Mesenchymal stem cell (in vitro differentiated cells and primary cell): ENCODE measurements at regions not wholly inside any gene's neighbourhood (a gene's known extent, or its start where the extent isn't known, plus 50 kb on each side); places are given as distances from the start of the nearest gene placed in this dataset.

Source experiments
- DNase-seq: peaks from one replicate; pipeline ENCODE4 v3.0.0-alpha.2; 2013
- H2AFZ ChIP-seq: one replicate; pipeline ENCODE4 v1.6.1; 2013; ENCODE audit warnings: low read depth, mild to moderate bottlenecking, control low read depth, inconsistent platforms, low read length, moderate library complexity
- H2AK5ac ChIP-seq: 2 replicates; pipeline ENCODE4 v1.6.1; 2013; ENCODE audit warnings: low read length, moderate library complexity, mild to moderate bottlenecking, inconsistent platforms; ENCODE audit not compliant: severe bottlenecking
- H2BK120ac ChIP-seq: one replicate; pipeline ENCODE4 v1.6.1; 2013; ENCODE audit warnings: low read depth, mild to moderate bottlenecking, inconsistent platforms, low read length, moderate library complexity
- H2BK12ac ChIP-seq, 2 experiments: one replicate each; pipeline ENCODE4 v1.6.1; 2013; ENCODE audit warnings: inconsistent platforms in 2 of 2, low read length in 2 of 2, mild to moderate bottlenecking in 2 of 2, moderate library complexity in 2 of 2, control low read depth in 1 of 2
- H2BK15ac ChIP-seq: one replicate; pipeline ENCODE4 v1.6.1; 2013; ENCODE audit warnings: mild to moderate bottlenecking, low read depth, inconsistent platforms; ENCODE audit not compliant: poor library complexity, severe bottlenecking
- H2BK5ac ChIP-seq: 2 replicates; pipeline ENCODE4 v1.6.1; 2013; ENCODE audit warnings: low read depth, mild to moderate bottlenecking, low read length, control low read depth, inconsistent platforms; ENCODE audit not compliant: poor library complexity, severe bottlenecking
- H3K14ac ChIP-seq, 2 experiments: one replicate each; pipeline ENCODE4 v1.6.1; 2013; ENCODE audit warnings: inconsistent platforms in 2 of 2, low read length in 2 of 2, control low read depth in 1 of 2, mild to moderate bottlenecking in 1 of 2, moderate library complexity in 1 of 2
- H3K18ac ChIP-seq, 2 experiments: one replicate each; pipeline ENCODE4 v1.6.1; 2013; ENCODE audit warnings: inconsistent platforms in 2 of 2, low read length in 2 of 2, control low read depth in 1 of 2, low read depth in 1 of 2, mild to moderate bottlenecking in 1 of 2
- H3K23ac ChIP-seq, 2 experiments: one replicate each; pipeline ENCODE4 v1.6.1; 2013; ENCODE audit warnings: inconsistent platforms in 2 of 2, low read length in 2 of 2, mild to moderate bottlenecking in 2 of 2, moderate library complexity in 2 of 2, control low read depth in 1 of 2
- H3K27ac ChIP-seq: 2 replicates; pipeline ENCODE4 v1.5.1; 2013; ENCODE audit warnings: mild to moderate bottlenecking, moderate library complexity, low read length, control low read depth, inconsistent platforms; ENCODE audit not compliant: poor library complexity, severe bottlenecking
- H3K27me3 ChIP-seq, 2 experiments: 2 replicates each; pipeline versions ENCODE4 v1.6.1 to v1.7.0; 2013; ENCODE audit warnings: low read length in 2 of 2, mild to moderate bottlenecking in 2 of 2, moderate library complexity in 2 of 2, control low read depth in 1 of 2, inconsistent platforms in 1 of 2; ENCODE audit not compliant: control insufficient read depth in 1 of 2, insufficient read depth in 1 of 2
- H3K36me3 ChIP-seq, 2 experiments: 2 replicates each; pipeline versions ENCODE4 v1.6.1 to v1.7.0; 2013; ENCODE audit warnings: low read length in 2 of 2, control low read depth in 1 of 2, inconsistent platforms in 1 of 2, low read depth in 1 of 2, mild to moderate bottlenecking in 1 of 2; ENCODE audit not compliant: insufficient read depth in 2 of 2, control insufficient read depth in 1 of 2
- H3K4ac ChIP-seq, 2 experiments: one replicate each; pipeline ENCODE4 v1.6.1; 2013; ENCODE audit warnings: inconsistent platforms in 2 of 2, low read length in 2 of 2, mild to moderate bottlenecking in 2 of 2, moderate library complexity in 2 of 2, control low read depth in 1 of 2, low read depth in 1 of 2
- H3K4me1 ChIP-seq: 2 replicates; pipeline ENCODE4 v1.6.1; 2013; ENCODE audit warnings: low read depth, low read length, control low read depth; ENCODE audit not compliant: control insufficient read depth, insufficient read depth
- H3K4me2 ChIP-seq: 2 replicates; pipeline ENCODE4 v1.6.1; 2013; ENCODE audit warnings: low read length, mild to moderate bottlenecking, inconsistent platforms; ENCODE audit not compliant: poor library complexity, severe bottlenecking
- H3K4me3 ChIP-seq, 2 experiments: 2 replicates each; pipeline versions ENCODE4 v1.5.1 to v1.7.0; 2013; ENCODE audit warnings: low read length in 2 of 2, mild to moderate bottlenecking in 2 of 2, control low read depth in 1 of 2, low read depth in 1 of 2; ENCODE audit not compliant: insufficient read depth in 1 of 2
- H3K79me1 ChIP-seq: replicated peaks from 2 replicates; pipeline ENCODE4 v1.6.1; 2013; ENCODE audit warnings: mild to moderate bottlenecking, control low read depth, low read length, inconsistent platforms; ENCODE audit not compliant: poor library complexity, severe bottlenecking
- H3K9ac ChIP-seq: 2 replicates; pipeline ENCODE4 v1.7.0; 2013; ENCODE audit warnings: mild to moderate bottlenecking, low read length, moderate library complexity
- H3K9me3 ChIP-seq: 2 replicates; pipeline ENCODE4 v1.7.0; 2013; ENCODE audit warnings: mild to moderate bottlenecking, low read length; ENCODE audit not compliant: control insufficient read depth
- H4K8ac ChIP-seq: one replicate; pipeline ENCODE4 v1.6.1; 2013; ENCODE audit warnings: inconsistent platforms, mild to moderate bottlenecking, low read length, moderate library complexity
- H4K91ac ChIP-seq: one replicate; pipeline ENCODE4 v1.6.1; 2013; ENCODE audit warnings: mild to moderate bottlenecking, low read length, inconsistent platforms
- WGBS: methylation state at CpG from one replicate; pipeline ENCODE4 v1.1.7; 2013; ENCODE audit warnings: mixed read lengths; 5-methylcytosine and 5-hydroxymethylcytosine counted together

- Histone ChIP-seq H3K4ac (no peak overlapping the region), H3K4me2 (no peak overlapping the region), H2BK12ac (no peak overlapping the region), H3K27ac (no peak overlapping the region), H3K18ac (no peak overlapping the region), H2AK5ac (no peak overlapping the region), H3K4me1 (no peaks in the 10 kb centered on the region), H3K14ac (no peak overlapping the region), H3K9me3 (no peaks in the 10 kb centered on the region), H3K4me3 (no peak overlapping the region), H3K23ac (no peak overlapping the region), H4K91ac (no peak overlapping the region), H3K27me3 (no peaks in the 10 kb centered on the region), H2BK15ac (no peak overlapping the region), H3K36me3 (no peaks in the 10 kb centered on the region), H3K9ac (no peak overlapping the region), H2BK120ac (no peak overlapping the region), H2BK5ac (no peak overlapping the region), H4K8ac (no peak overlapping the region), H3K79me1 (no peaks in the 10 kb centered on the region), H2AFZ (no peak overlapping the region)
- WGBS: 82% methylated on average over 9 of the region's 9 CpGs
- no peak for DNase-seq
These were observed 234.1 kb downstream of the GATA3 start for GRCh38 chr10:8288600-8288999.

GRCh38 chr10:8289186-8289924 lies 234.9 kb downstream of the GATA3 start:
- Histone ChIP-seq H2BK120ac (no peak overlapping the region), H2AK5ac (no peak overlapping the region), H3K14ac (no peak overlapping the region), H3K79me1 (no peaks in the 10 kb centered on the region), H3K27me3 (no peaks in the 10 kb centered on the region), H4K91ac (no peak overlapping the region), H3K4me1 (no peaks in the 10 kb centered on the region), H3K27ac (no peak overlapping the region), H2BK12ac (no peak overlapping the region), H4K8ac (no peak overlapping the region), H2BK15ac (no peak overlapping the region), H2BK5ac (no peak overlapping the region), H2AFZ (no peak overlapping the region), H3K23ac (no peak overlapping the region), H3K9me3 (no peaks in the 10 kb centered on the region), H3K4ac (no peak overlapping the region), H3K18ac (no peak overlapping the region), H3K4me3 (no peak overlapping the region), H3K36me3 (no peaks in the 10 kb centered on the region), H3K9ac (no peak overlapping the region), H3K4me2 (no peak overlapping the region)
- no peak for DNase-seq
- whole genome bisulfite sequencing: 43% methylated on average over 4 of the region's 4 CpGs

- Histone ChIP-seq H3K9ac (no peak overlapping the region), H3K18ac (no peak overlapping the region), H2BK15ac (no peak overlapping the region), H3K79me1 (no peaks in the 10 kb centered on the region), H3K36me3 (no peaks in the 10 kb centered on the region), H2BK12ac (no peak overlapping the region), H3K27ac (no peak overlapping the region), H3K4me2 (no peak overlapping the region), H4K8ac (no peak overlapping the region), H2BK5ac (no peak overlapping the region), H3K4me3 (no peak overlapping the region), H3K27me3 (peaks cover 0 to 7% of the 10 kb centered on the region in 2 experiments), H2AFZ (no peak overlapping the region), H3K14ac (no peak overlapping the region), H2AK5ac (no peak overlapping the region), H2BK120ac (no peak overlapping the region), H4K91ac (no peak overlapping the region), H3K9me3 (no peaks in the 10 kb centered on the region), H3K23ac (no peak overlapping the region), H3K4ac (no peak overlapping the region), H3K4me1 (no peaks in the 10 kb centered on the region)
- no peak for DNase-seq
- WGBS: 88% methylated on average over 1 of the region's 5 CpGs
These were observed 240.3 kb downstream of the GATA3 start for GRCh38 chr10:8294779-8295178.

- Histone ChIP-seq H3K23ac (no peak overlapping the region), H3K4me2 (no peak overlapping the region), H3K18ac (no peak overlapping the region), H3K9me3 (no peaks in the 10 kb centered on the region), H2AFZ (no peak overlapping the region), H4K8ac (no peak overlapping the region), H2BK120ac (no peak overlapping the region), H2BK12ac (no peak overlapping the region), H3K27me3 (peaks cover 0 to 7% of the 10 kb centered on the region in 2 experiments), H3K14ac (no peak overlapping the region), H3K4ac (no peak overlapping the region), H2AK5ac (no peak overlapping the region), H3K79me1 (no peaks in the 10 kb centered on the region), H3K4me3 (no peak overlapping the region), H3K4me1 (no peaks in the 10 kb centered on the region), H2BK5ac (no peak overlapping the region), H4K91ac (no peak overlapping the region), H3K9ac (no peak overlapping the region), H2BK15ac (no peak overlapping the region), H3K36me3 (no peaks in the 10 kb centered on the region), H3K27ac (no peak overlapping the region)
- no peak for DNase-seq
- WGBS: 95% methylated on average over 1 of the region's 1 CpG
These were observed 240.8 kb downstream of the GATA3 start for GRCh38 chr10:8295311-8295710.
